ENCODE measurements at regions not wholly inside any gene's neighbourhood (a gene's known extent, or its start where the extent isn't known, plus 50 kb on each side); places are given as distances from the start of the nearest gene placed in this dataset.
"Not testable (repeated sequence)": the region's sequence is repeated elsewhere in the genome, so short reads cannot be mapped to it uniquely, and the experiment has no call there.

DNA sequence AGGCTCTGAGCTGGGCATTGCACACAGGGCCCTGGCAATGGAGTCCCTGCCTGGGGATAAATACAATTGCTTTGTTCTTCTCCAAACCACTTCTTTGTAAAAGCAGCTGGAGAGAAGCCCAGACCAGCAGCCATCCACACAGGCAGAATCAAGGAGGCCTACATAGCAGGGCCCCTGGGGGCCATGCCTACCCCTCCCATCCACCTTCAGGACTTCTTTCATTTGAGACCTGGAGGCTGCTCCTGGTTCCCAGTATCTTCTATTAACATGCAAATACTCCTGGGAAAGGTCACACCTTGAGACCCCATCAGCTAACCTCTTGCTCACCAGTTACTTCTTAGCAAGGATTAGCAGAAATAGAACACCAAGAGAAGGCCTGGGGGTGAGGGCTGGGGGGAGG is 511.1 kb downstream of the SOX6 start:
- no peak for DNase-seq (ENCODE audit: low read depth)

- DNase-seq (ENCODE audit: low read depth) = no peak
These were observed 507.6 kb downstream of the SOX6 start for GRCh38 chr11:15848631-15849168.

- no peak for DNase-seq (ENCODE audit: low read depth)
These were observed 507.1 kb downstream of the SOX6 start for GRCh38 chr11:15849257-15849656.

DNA sequence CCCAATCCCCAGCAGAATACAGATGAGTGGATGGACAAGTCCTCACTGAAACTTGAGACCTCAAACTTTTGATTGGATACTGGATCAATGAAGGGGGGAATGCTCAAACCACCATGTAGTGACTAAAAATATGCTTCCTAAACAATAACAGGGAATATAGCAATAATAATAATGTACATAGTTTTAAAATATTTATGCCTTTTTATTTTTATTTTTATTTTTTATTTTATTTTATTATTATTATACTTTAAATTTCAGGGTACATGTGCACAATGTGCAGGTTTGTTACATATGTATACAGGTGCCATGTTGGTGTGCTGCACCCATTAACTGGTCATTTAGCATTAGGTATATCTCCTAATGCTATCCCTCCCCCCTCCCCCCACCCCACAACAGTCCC is 506.0 kb downstream of the SOX6 start:
- not testable (repeated sequence) for DNase-seq (ENCODE audit: low read depth)

DNA sequence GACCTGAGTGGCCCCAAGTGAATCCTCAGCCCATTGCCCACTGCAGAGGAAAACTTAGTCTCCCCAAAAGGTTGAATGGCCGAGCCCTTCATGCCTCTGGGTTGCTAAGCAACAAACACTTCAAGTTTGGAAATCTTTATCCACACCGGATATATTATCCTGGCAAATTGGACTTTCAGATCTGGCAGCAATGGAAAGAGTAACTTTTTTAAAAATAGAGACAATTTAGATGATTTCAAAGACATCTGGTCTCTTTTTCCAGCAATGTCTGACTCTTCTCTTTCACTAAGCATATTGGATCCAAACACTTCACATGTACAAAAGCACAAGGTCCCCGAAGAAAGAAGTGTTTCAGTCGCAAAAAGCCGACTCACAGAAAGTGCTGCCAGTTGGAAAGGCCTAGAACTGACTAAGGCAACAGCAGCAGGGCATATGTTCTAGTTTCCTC is 505.3 kb downstream of the SOX6 start:
- DNase-seq (ENCODE audit: low read depth) = no peak

- DNase-seq (ENCODE audit: low read depth) = no peak
These were observed 504.2 kb downstream of the SOX6 start for GRCh38 chr11:15852179-15852578.

DNA sequence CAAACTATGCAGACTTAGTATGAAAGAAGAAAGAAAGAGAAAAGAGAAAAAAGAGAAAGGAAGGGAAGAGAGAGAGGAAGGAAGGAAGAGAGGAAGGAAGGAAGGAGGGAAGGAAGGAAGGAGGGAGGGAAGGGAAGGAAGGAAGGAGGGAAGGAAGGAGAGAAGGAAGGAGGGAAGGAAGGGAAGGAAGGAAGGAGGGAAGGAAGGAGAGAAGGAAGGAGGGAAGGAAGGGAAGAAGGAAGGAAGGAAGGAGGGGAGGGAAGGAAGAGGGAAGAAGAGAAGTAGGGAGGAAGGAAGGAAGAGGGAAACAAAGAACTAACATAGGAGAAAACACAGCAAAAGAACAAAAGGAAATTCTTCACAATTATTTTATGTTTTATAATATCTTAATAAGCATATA is 502.1 kb downstream of the SOX6 start:
- DNase-seq (ENCODE audit: low read depth) = no peak

GRCh38 chr11:15858881-15859280 is 497.5 kb downstream of the SOX6 start:
- DNase-seq (ENCODE audit: low read depth) = no peak

- DNase-seq (ENCODE audit: low read depth) = no peak
These were observed 496.9 kb downstream of the SOX6 start for GRCh38 chr11:15859411-15859810.

GRCh38 chr11:15861256-15861655 is 495.1 kb downstream of the SOX6 start:
- no peak for DNase-seq (ENCODE audit: low read depth)

- no peak for DNase-seq (ENCODE audit: low read depth)
These were observed 492.9 kb downstream of the SOX6 start for GRCh38 chr11:15863411-15863810.

GRCh38 chr11:15864026-15864805 is 492.1 kb downstream of the SOX6 start:
- DNase-seq (ENCODE audit: low read depth) = no peak

DNA sequence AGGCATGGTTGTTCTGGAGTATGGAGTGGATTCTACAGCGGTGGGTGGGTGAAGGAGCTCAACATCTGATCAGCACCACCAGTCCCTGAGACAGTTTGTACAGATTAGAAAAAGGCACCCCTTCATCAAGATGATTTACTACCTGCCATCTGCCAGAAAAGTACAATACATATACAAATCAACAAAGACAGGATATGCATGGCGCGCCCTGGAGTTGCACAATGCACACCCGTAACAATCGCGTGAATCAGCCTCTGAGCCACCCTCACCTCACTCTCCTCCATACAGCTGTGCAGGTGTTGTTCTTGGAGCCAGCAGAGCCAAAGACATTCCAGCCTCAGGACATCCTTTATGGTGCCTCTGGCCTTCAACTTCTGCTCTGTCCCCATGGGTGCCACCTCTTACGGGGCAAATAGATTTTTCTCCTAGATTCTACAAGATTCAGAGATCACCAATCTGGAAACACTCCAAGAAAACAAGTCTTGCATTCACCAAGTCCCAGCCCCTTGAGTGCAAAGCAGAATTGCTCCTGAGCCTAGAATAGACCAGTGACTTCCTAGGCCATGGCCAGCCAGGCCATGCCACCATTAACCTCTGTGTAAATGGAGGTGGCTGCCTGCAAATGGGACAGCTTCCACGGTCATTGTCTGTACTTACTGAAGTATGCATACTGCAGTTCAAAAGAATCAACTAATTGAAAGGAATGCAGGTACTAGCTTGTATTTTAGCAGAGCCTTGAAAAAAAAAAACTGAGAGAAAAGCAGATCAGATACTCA is 490.9 kb downstream of the SOX6 start:
- no peak for DNase-seq (ENCODE audit: low read depth)

GRCh38 chr11:15867871-15868270 is 488.5 kb downstream of the SOX6 start:
- no peak for DNase-seq (ENCODE audit: low read depth)

DNA sequence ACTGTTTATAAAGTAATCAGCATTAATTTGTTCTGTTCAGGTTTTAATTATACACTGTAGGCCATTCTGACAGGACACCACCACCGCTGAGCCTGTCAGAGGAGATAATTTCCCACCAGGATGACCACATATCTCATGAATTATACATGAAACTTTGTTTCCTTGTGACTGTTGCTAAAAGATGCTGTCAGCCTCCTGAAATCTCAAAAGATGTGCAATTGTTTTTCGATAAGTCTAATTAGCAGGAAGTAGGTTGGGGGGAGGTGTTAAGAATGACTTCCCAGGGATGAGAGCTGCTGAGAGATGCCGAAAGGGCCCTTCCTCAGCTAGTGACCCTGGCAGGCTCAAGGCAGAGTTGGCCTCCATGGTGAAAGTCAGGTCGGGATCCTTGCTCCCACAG is 485.4 kb downstream of the SOX6 start:
- no peak for DNase-seq (ENCODE audit: low read depth)

GRCh38 chr11:15871904-15872626 is 484.3 kb downstream of the SOX6 start:
- DNase-seq (ENCODE audit: low read depth) = no peak

GRCh38 chr11:15873501-15873900 is 482.8 kb downstream of the SOX6 start:
- no peak for DNase-seq (ENCODE audit: low read depth)

DNA sequence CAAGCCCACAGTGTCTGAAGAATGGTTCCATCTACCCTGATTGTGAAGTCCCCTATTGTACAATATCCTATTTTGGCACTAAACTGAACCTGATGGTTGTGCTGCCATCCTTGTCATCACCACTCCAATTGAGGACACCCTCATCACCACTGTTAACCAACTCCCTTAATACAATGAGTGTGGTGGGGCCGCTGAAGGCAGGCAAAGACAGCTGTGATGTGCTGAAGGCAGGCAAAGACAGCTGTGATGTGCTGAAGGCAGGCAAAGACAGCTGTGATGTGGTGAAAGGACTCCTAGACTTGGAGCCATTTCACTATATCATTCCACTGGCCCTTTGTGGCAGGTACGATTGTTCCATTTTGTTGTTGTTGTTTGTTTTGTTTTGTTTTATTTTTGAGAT is 481.6 kb downstream of the SOX6 start:
- DNase-seq (ENCODE audit: low read depth) = no peak

DNA sequence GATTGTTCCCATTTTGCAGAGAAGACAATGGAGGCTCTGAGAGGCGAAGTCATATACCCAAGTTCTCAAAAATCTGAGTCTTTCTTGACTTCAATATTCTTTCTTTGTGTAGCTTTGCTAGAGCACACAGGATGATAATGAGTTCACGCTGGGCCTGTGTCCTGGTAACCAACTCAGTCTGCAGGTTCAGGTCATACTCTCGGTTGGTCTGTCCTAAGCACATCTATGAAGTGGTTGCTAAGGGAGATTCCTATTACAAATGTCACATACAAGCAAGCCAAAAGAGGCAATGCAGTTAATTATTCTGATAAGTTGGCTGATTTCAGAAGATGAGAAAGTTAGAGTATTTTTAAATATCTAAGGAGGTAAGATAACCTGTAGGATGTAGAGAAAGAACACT is 481.0 kb downstream of the SOX6 start:
- DNase-seq (ENCODE audit: low read depth) = no peak

- no peak for DNase-seq (ENCODE audit: low read depth)
These were observed 480.4 kb downstream of the SOX6 start for GRCh38 chr11:15875943-15876342.

- DNase-seq (ENCODE audit: low read depth) = no peak
These were observed 477.6 kb downstream of the SOX6 start for GRCh38 chr11:15878756-15879155.

- DNase-seq (ENCODE audit: low read depth) = no peak
These were observed 476.1 kb downstream of the SOX6 start for GRCh38 chr11:15880291-15880690.

Data from activated T-helper 1 cell treated with Interleukin-2 at 50 U/mL for 16 hours (primary cell).